IMR-90 (cell line): ENCODE measurements at regions not wholly inside any gene's neighbourhood (a gene's known extent, or its start where the extent isn't known, plus 50 kb on each side); places are given as distances from the start of the nearest gene placed in this dataset.

Experiments used
- ATAC-seq: fragments of 200-7000 bp; cut with Tn5 transposase; 2 replicates; pipeline ENCODE4 v1.9.1; 2020; ENCODE audit warnings: low read depth, mild to moderate bottlenecking, moderate library complexity
- BruUV-seq: library from RNA; stranded (reverse); fragments of 400-500 nt; replicated peaks from 2 replicates; lab custom pipeline; 2021; lab: Mats Ljungman, UMichigan
- CTCF ChIA-PET: fragments of 300-600 bp; formaldehyde crosslinking; extraction: SDS; loops from one replicate; lab custom pipeline; 2021; ENCODE audit warnings: antibody characterized with exemption; lab: Yijun Ruan, JAX
- POLR2A ChIA-PET: fragments of 300-600 bp; sonication (Branson Sonifier 250); formaldehyde crosslinking; loops from one replicate; lab custom pipeline; 2022; ENCODE audit warnings: antibody characterized with exemption; ENCODE audit not compliant: unreplicated experiment; lab: Charles Lee
- DNase-seq: peaks from one replicate; pipeline ENCODE4 v3.0.0; 2013
- H2AFZ ChIP-seq: replicated peaks from 2 replicates; pipeline ENCODE3; 2013; ENCODE audit warnings: low read length, mild to moderate bottlenecking; ENCODE audit not compliant: poor library complexity
- H2AK5ac ChIP-seq: 2 replicates; pipeline ENCODE4 v1.6.1; 2013; ENCODE audit warnings: low read depth, low read length, inconsistent platforms
- H2AK9ac ChIP-seq: replicated peaks from 2 replicates; pipeline ENCODE3; 2013; ENCODE audit warnings: mild to moderate bottlenecking, low read depth, low read length, moderate library complexity; ENCODE audit not compliant: poor library complexity
- H2BK120ac ChIP-seq: 2 replicates; pipeline ENCODE4 v1.6.1; 2013; ENCODE audit warnings: low read depth, low read length, inconsistent platforms
- H2BK15ac ChIP-seq: 3 replicates; pipeline ENCODE4 v1.6.1; 2013; ENCODE audit warnings: low read depth, low read length, inconsistent platforms
- H2BK20ac ChIP-seq: 2 replicates; pipeline ENCODE4 v1.6.1; 2013; ENCODE audit warnings: low read depth, mild to moderate bottlenecking, inconsistent platforms, low read length, moderate library complexity
- H2BK5ac ChIP-seq: 2 replicates; pipeline ENCODE4 v1.6.1; 2013; ENCODE audit warnings: mild to moderate bottlenecking, low read depth, low read length, inconsistent platforms; ENCODE audit not compliant: poor library complexity, severe bottlenecking
- H3K14ac ChIP-seq: replicated peaks from 2 replicates; pipeline ENCODE4 v1.6.1; 2013; ENCODE audit warnings: low read depth, low read length, inconsistent platforms
- H3K18ac ChIP-seq: 2 replicates; pipeline ENCODE4 v1.6.1; 2013; ENCODE audit warnings: low read depth, low read length, control low read depth
- H3K23ac ChIP-seq: 2 replicates; pipeline ENCODE4 v1.6.1; 2013; ENCODE audit warnings: low read depth, low read length, inconsistent platforms
- H3K27ac ChIP-seq: 2 replicates; pipeline ENCODE4 v1.5.1; 2013; ENCODE audit warnings: mild to moderate bottlenecking, control low read depth, low read length; ENCODE audit not compliant: insufficient read depth
- H3K27me3 ChIP-seq: 2 replicates; pipeline ENCODE4 v1.6.1; 2013; ENCODE audit warnings: low read length; ENCODE audit not compliant: control insufficient read depth, insufficient read depth
- H3K36me3 ChIP-seq: 2 replicates; pipeline ENCODE4 v1.6.1; 2013; ENCODE audit warnings: low read length, mixed read lengths; ENCODE audit not compliant: control insufficient read depth, insufficient read depth
- H3K4ac ChIP-seq: 2 replicates; pipeline ENCODE4 v1.6.1; 2013; ENCODE audit warnings: low read depth, low read length, inconsistent platforms
- H3K4me1 ChIP-seq: 2 replicates; pipeline ENCODE4 v1.6.1; 2013; ENCODE audit warnings: low read length, mixed read lengths; ENCODE audit not compliant: control insufficient read depth, insufficient read depth
- H3K4me2 ChIP-seq: 2 replicates; pipeline ENCODE4 v1.6.1; 2013; ENCODE audit warnings: low read depth, mild to moderate bottlenecking, control low read depth, low read length, moderate library complexity
- H3K4me3 ChIP-seq: 2 replicates; pipeline ENCODE4 v1.5.1; 2013; ENCODE audit warnings: low read depth, mild to moderate bottlenecking, control low read depth, low read length, moderate library complexity; ENCODE audit not compliant: insufficient read depth
- H3K56ac ChIP-seq: 2 replicates; pipeline ENCODE4 v1.6.1; 2013; ENCODE audit warnings: low read length, inconsistent platforms; ENCODE audit not compliant: insufficient read depth; ENCODE audit errors: extremely low read depth
- H3K79me1 ChIP-seq, 2 experiments: 2 replicates each; pipeline ENCODE4 v1.6.1; 2013; ENCODE audit warnings: low read length in 2 of 2, inconsistent platforms in 1 of 2, low read depth in 1 of 2
- H3K9ac ChIP-seq: 2 replicates; pipeline ENCODE4 v1.6.1; 2013; ENCODE audit warnings: low read depth, low read length, control low read depth
- H3K9me1 ChIP-seq: 2 replicates; pipeline ENCODE4 v1.6.1; 2013; ENCODE audit warnings: low read length, inconsistent platforms; ENCODE audit not compliant: insufficient read depth
- H3K9me3 ChIP-seq: 2 replicates; pipeline ENCODE4 v1.6.1; 2013; ENCODE audit warnings: low read length; ENCODE audit not compliant: control insufficient read depth, insufficient read depth
- H4K20me1 ChIP-seq: 2 replicates; pipeline ENCODE4 v1.6.1; 2013; ENCODE audit warnings: low read length, inconsistent platforms; ENCODE audit not compliant: insufficient read depth
- H4K5ac ChIP-seq: 2 replicates; pipeline ENCODE4 v1.6.1; 2013; ENCODE audit warnings: mild to moderate bottlenecking, low read depth, low read length, control low read depth
- H4K8ac ChIP-seq, 2 experiments: 2 replicates each; pipeline ENCODE4 v1.6.1; 2013; ENCODE audit warnings: low read depth in 2 of 2, low read length in 2 of 2, control low read depth in 1 of 2, inconsistent platforms in 1 of 2
- H4K91ac ChIP-seq: 2 replicates; pipeline ENCODE4 v1.6.1; 2013; ENCODE audit warnings: low read depth, low read length, inconsistent platforms; ENCODE audit not compliant: insufficient read depth
- BHLHE40 ChIP-seq: fragments of 150-350 bp; IDR thresholded peaks from 2 replicates; pipeline ENCODE4 v1.6.1; 2016; ENCODE audit warnings: mild to moderate bottlenecking, low read depth, low read length
- CEBPB ChIP-seq: IDR thresholded peaks from 2 replicates; pipeline ENCODE4 v1.6.1; 2012; ENCODE audit warnings: low read depth, low read length, improper control_type of control experiment
- FOS ChIP-seq: fragments of 150-350 bp; IDR thresholded peaks from 2 replicates; pipeline ENCODE4 v1.6.1; 2016; ENCODE audit warnings: low read depth, low read length
- MAFK ChIP-seq: IDR thresholded peaks from 2 replicates; pipeline ENCODE4 v1.6.1; 2012; ENCODE audit warnings: low read depth, low read length, improper control_type of control experiment
- MAZ ChIP-seq: IDR thresholded peaks from 2 replicates; pipeline ENCODE4 v1.6.1; 2012; ENCODE audit warnings: low read depth, mild to moderate bottlenecking, low read length, improper control_type of control experiment, moderate library complexity, borderline replicate concordance
- MXI1 ChIP-seq: IDR thresholded peaks from 2 replicates; pipeline ENCODE4 v1.6.1; 2012; ENCODE audit warnings: low read depth, mild to moderate bottlenecking, low read length, moderate library complexity, borderline replicate concordance
- NFE2L2 ChIP-seq: fragments of 150-350 bp; IDR thresholded peaks from 2 replicates; pipeline ENCODE4 v1.6.1; 2016; ENCODE audit warnings: low read depth, mild to moderate bottlenecking, low read length
- POLR2A ChIP-seq: IDR thresholded peaks from 2 replicates; pipeline ENCODE4 v1.6.1; 2012; ENCODE audit warnings: mild to moderate bottlenecking, low read depth, low read length
- RCOR1 ChIP-seq: IDR thresholded peaks from 2 replicates; pipeline ENCODE4 v1.6.1; 2012; ENCODE audit warnings: mild to moderate bottlenecking, low read length, improper control_type of control experiment; ENCODE audit not compliant: insufficient replicate concordance
- RFX5 ChIP-seq: IDR thresholded peaks from 2 replicates; pipeline ENCODE4 v1.8.0; 2012; ENCODE audit warnings: low read depth, mild to moderate bottlenecking, low read length, moderate library complexity
- SMC3 ChIP-seq: fragments of 150-350 bp; IDR thresholded peaks from 2 replicates; pipeline ENCODE4 v1.6.1; 2016; ENCODE audit warnings: low read depth, mild to moderate bottlenecking, antibody characterized with exemption, low read length, moderate library complexity
- WGBS, 2 experiments: methylation state at CpG; one replicate each; pipeline versions ENCODE4 v1.1.5 to v1.1.7; 2013; ENCODE audit warnings: missing lambda C conversion rate in 2 of 2; ENCODE audit not compliant: insufficient read length in 1 of 2; ENCODE audit errors: extremely low coverage in 2 of 2; 5-methylcytosine and 5-hydroxymethylcytosine counted together
- dilution Hi-C: fragments of 300-500 bp; cut with HindIII; formaldehyde crosslinking; loops from one replicate; pipeline ENCODE4 v1.14.3; 2018; ENCODE audit warnings: low sequenced_read_pairs; ENCODE audit not compliant: unreplicated experiment
- in situ Hi-C: fragments of 300-500 bp; cut with MboI; formaldehyde crosslinking; loops from 3 replicates; pipeline ENCODE4 v1.14.3; 2019; ENCODE audit warnings: low sequenced_read_pairs, inconsistent platforms, mixed read lengths
- intact Hi-C: fragments of 100-400 bp; cut with micrococcal nuclease; formaldehyde crosslinking; loops from 2 replicates; pipeline ENCODE4 v1.10.0; 2022
- TF ChIP-seq, protein P1 (sequence below): conservative IDR thresholded peaks from 2 replicates; pipeline ENCODE4 v1.5.1; 2012; ENCODE audit warnings: mild to moderate bottlenecking, low read depth, low read length, improper control_type of control experiment
- TF ChIP-seq, protein P2 (sequence below): fragments of 150-350 bp; IDR thresholded peaks from 2 replicates; pipeline ENCODE4 v1.6.1; 2017; ENCODE audit warnings: mild to moderate bottlenecking, antibody characterized with exemption, low read length, low read depth
- TF ChIP-seq, protein P3 (sequence below): fragments of 150-350 bp; IDR thresholded peaks from 2 replicates; pipeline ENCODE4 v1.6.1; 2016; ENCODE audit warnings: low read depth, mild to moderate bottlenecking, low read length, moderate library complexity, borderline replicate concordance

DNA sequence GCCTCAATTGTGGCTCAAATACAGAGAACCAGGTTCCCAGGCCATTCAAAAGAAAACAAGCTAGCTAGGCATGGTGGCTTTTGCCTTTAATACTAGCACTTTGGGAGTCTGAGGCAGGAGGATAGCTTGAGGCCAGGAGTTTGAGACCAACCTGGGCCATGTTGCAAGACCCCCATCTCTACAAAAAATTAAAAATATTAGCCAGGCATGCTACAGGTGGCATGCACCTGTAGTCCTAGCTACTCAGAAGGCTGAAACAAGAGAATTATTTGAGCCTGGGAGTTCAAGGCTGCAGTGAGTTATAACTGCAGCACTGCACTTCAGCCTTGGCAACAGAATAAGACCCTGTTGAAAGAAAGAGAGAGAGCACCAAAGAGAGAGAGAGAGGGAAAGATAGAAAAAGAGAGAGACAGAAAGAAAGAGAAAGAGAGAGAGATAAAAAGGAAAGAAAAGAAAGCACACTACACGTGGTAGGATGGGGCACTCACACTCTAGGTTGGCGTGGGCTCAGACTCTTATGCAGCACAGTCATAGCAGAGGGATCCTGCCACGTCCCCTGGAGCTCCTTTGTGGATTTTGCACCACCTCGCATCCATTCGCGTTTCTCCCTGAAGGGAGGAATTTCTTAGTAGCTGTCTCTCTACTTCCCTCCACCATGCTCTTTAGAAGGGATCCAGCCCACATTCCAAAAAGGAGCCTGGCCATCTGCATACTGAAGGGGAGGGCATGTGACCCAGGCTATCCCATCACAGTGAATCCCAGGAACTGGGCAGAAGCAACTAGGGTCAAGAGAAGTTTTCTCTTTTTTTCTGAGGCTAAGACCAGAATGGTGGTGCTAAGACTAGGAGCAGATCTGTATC, 789.9 kb downstream of the UQCRFS1 start:
- no peaks in the 10 kb centered on the region for H3K27me3 ChIP-seq
- no peaks in the 10 kb centered on the region for H3K79me1 ChIP-seq
- intact Hi-C loops (no loop called here), dilution Hi-C loops (no loop called here), in situ Hi-C loops (no loop called here)
- H2AK5ac ChIP-seq = no peak overlapping the region
- no peak overlapping the region for H3K4me3 ChIP-seq
- H2BK120ac ChIP-seq = no peak overlapping the region
- no peak overlapping the region for H4K91ac ChIP-seq
- H3K4me1 ChIP-seq = no peaks in the 10 kb centered on the region
- H3K9me1 ChIP-seq = no peaks in the 10 kb centered on the region
- H3K56ac ChIP-seq = no peak overlapping the region
- no peaks in the 10 kb centered on the region for H4K20me1 ChIP-seq
- no peak overlapping the region for H2BK20ac ChIP-seq
- no peak overlapping the region for H2BK5ac ChIP-seq
- H3K14ac ChIP-seq = no peak overlapping the region
- peaks cover 36% of the 10 kb centered on the region for H3K9me3 ChIP-seq
- H2AK9ac ChIP-seq = no peak overlapping the region
- POLR2A ChIA-PET = no interaction called here
- no peak overlapping the region for H2BK15ac ChIP-seq
- H3K27ac ChIP-seq = no peak overlapping the region
- no peak overlapping the region for H3K9ac ChIP-seq
- no peak overlapping the region for H3K4ac ChIP-seq
- H4K8ac ChIP-seq = no peak overlapping the region
- no peak overlapping the region for H3K4me2 ChIP-seq
- H2AFZ ChIP-seq = no peak overlapping the region
- ATAC-seq (no peak), DNase-seq (no peak)
- BruUV-seq = no TSS peak
- H4K5ac ChIP-seq = no peak overlapping the region
- WGBS, 2 experiments = 20% methylated on average over 2 of the region's 6 CpGs; no CpG with 5 or more reads in 1 of the 2 experiments
- H3K23ac ChIP-seq = no peak overlapping the region
- no peaks in the 10 kb centered on the region for H3K36me3 ChIP-seq
- no peak overlapping the region for H3K18ac ChIP-seq
- TF ChIP-seq, protein P1, sequence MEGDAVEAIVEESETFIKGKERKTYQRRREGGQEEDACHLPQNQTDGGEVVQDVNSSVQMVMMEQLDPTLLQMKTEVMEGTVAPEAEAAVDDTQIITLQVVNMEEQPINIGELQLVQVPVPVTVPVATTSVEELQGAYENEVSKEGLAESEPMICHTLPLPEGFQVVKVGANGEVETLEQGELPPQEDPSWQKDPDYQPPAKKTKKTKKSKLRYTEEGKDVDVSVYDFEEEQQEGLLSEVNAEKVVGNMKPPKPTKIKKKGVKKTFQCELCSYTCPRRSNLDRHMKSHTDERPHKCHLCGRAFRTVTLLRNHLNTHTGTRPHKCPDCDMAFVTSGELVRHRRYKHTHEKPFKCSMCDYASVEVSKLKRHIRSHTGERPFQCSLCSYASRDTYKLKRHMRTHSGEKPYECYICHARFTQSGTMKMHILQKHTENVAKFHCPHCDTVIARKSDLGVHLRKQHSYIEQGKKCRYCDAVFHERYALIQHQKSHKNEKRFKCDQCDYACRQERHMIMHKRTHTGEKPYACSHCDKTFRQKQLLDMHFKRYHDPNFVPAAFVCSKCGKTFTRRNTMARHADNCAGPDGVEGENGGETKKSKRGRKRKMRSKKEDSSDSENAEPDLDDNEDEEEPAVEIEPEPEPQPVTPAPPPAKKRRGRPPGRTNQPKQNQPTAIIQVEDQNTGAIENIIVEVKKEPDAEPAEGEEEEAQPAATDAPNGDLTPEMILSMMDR = no peak
- TF ChIP-seq MXI1 (no peak), RCOR1 (no peak), NFE2L2 (no peak), POLR2A (no peak), CEBPB (no peak), MAFK (no peak), RFX5 (no peak), FOS (no peak), BHLHE40 (no peak), SMC3 (no peak), MAZ (no peak)
- TF ChIP-seq, protein P2, sequence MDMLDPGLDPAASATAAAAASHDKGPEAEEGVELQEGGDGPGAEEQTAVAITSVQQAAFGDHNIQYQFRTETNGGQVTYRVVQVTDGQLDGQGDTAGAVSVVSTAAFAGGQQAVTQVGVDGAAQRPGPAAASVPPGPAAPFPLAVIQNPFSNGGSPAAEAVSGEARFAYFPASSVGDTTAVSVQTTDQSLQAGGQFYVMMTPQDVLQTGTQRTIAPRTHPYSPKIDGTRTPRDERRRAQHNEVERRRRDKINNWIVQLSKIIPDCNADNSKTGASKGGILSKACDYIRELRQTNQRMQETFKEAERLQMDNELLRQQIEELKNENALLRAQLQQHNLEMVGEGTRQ = no peak
- TF ChIP-seq, protein P3, sequence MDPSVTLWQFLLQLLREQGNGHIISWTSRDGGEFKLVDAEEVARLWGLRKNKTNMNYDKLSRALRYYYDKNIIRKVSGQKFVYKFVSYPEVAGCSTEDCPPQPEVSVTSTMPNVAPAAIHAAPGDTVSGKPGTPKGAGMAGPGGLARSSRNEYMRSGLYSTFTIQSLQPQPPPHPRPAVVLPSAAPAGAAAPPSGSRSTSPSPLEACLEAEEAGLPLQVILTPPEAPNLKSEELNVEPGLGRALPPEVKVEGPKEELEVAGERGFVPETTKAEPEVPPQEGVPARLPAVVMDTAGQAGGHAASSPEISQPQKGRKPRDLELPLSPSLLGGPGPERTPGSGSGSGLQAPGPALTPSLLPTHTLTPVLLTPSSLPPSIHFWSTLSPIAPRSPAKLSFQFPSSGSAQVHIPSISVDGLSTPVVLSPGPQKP = no peak
- CTCF ChIA-PET = no interaction called here
